ENCODE measurements at regions not wholly inside any gene's neighbourhood (a gene's known extent, or its start where the extent isn't known, plus 50 kb on each side); places are given as distances from the start of the nearest gene placed in this dataset.

- no peaks in the 10 kb centered on the region for H3K36me3 ChIP-seq (ENCODE audit: low read depth)
- H3K9me3 ChIP-seq (ENCODE audit: insufficient read depth, low read depth) = no peaks in the 10 kb centered on the region
- no peak overlapping the region for H3K27ac ChIP-seq
- intact Hi-C loops (cut with micrococcal nuclease; ENCODE audit: unreplicated experiment) = no loop called here
- no peaks in the 10 kb centered on the region for H3K79me2 ChIP-seq (ENCODE audit: low read depth)
- no TSS peak for BruUV-seq (replicated peaks)
- ChIA-PET CTCF (no interaction called here), POLR2A (ENCODE audit: unreplicated experiment) (no interaction called here)
- H3K4me2 ChIP-seq = no peak overlapping the region
- no peak overlapping the region for H3K4me3 ChIP-seq
- H3K4me1 ChIP-seq (replicated peaks; ENCODE audit: insufficient read depth) = no peaks in the 10 kb centered on the region
- TF ChIP-seq EZH2 (IDR thresholded peaks at IDR 0.05; ENCODE audit: low read depth) (no peak), CTCF (conservative IDR thresholded peaks at IDR 0.05) (no peak)
- H4K20me1 ChIP-seq (ENCODE audit: insufficient read depth) = no peaks in the 10 kb centered on the region
- no peaks in the 10 kb centered on the region for H3F3A ChIP-seq (ENCODE audit: insufficient read depth, low read depth)
- no peak overlapping the region for H2AFZ ChIP-seq
- H3K27me3 ChIP-seq (ENCODE audit: insufficient read depth, low read depth) = peaks cover 12% of the 10 kb centered on the region
- H3K9me2 ChIP-seq (ENCODE audit: insufficient read depth) = no peaks in the 10 kb centered on the region
- DNase-seq = no peak
Measured at GRCh38 chr2:60336442-60337141, 216.9 kb downstream of the BCL11A start.

GRCh38 chr2:60335533-60336237 lies 217.8 kb downstream of the BCL11A start:
- H3F3A ChIP-seq (ENCODE audit: insufficient read depth, low read depth) = no peaks in the 10 kb centered on the region
- H2AFZ ChIP-seq = no peak overlapping the region
- no peak for TF ChIP-seq EZH2 (IDR thresholded peaks at IDR 0.05; ENCODE audit: low read depth)
- TF ChIP-seq CTCF (conservative IDR thresholded peaks at IDR 0.05) = no peak
- no peak overlapping the region for H3K4me3 ChIP-seq
- H4K20me1 ChIP-seq (ENCODE audit: insufficient read depth) = no peaks in the 10 kb centered on the region
- intact Hi-C loops (cut with micrococcal nuclease; ENCODE audit: unreplicated experiment) = no loop called here
- no TSS peak for BruUV-seq (replicated peaks)
- no peak overlapping the region for H3K27ac ChIP-seq
- peaks cover 5% of the 10 kb centered on the region; the same call in 1 of the 2 replicates for H3K27me3 ChIP-seq (ENCODE audit: insufficient read depth, low read depth)
- POLR2A ChIA-PET (ENCODE audit: unreplicated experiment) = no interaction called here
- H3K36me3 ChIP-seq (ENCODE audit: low read depth) = no peaks in the 10 kb centered on the region
- no peaks in the 10 kb centered on the region for H3K4me1 ChIP-seq (replicated peaks; ENCODE audit: insufficient read depth)
- H3K4me2 ChIP-seq = no peak overlapping the region
- DNase-seq = no peak
- H3K9me3 ChIP-seq (ENCODE audit: insufficient read depth, low read depth) = no peaks in the 10 kb centered on the region
- no peaks in the 10 kb centered on the region for H3K9me2 ChIP-seq (ENCODE audit: insufficient read depth)
- CTCF ChIA-PET = no interaction called here
- no peaks in the 10 kb centered on the region for H3K79me2 ChIP-seq (ENCODE audit: low read depth)

GRCh38 chr2:60334610-60335009 lies 218.8 kb downstream of the BCL11A start:
- CTCF ChIA-PET = no interaction called here
- Histone ChIP-seq H3K27me3 (ENCODE audit: insufficient read depth, low read depth) (0 out of 2 replicates have a peak, but pooled peaks cover 5% of the 10 kb centered on the region), H2AFZ (no peak overlapping the region), H3K36me3 (ENCODE audit: low read depth) (no peaks in the 10 kb centered on the region), H3K4me1 (replicated peaks; ENCODE audit: insufficient read depth) (no peaks in the 10 kb centered on the region), H3K4me3 (no peak overlapping the region), H3K9me3 (ENCODE audit: insufficient read depth, low read depth) (no peaks in the 10 kb centered on the region), H3K79me2 (ENCODE audit: low read depth) (no peaks in the 10 kb centered on the region), H3K4me2 (no peak overlapping the region), H3F3A (ENCODE audit: insufficient read depth, low read depth) (no peaks in the 10 kb centered on the region), H3K27ac (no peak overlapping the region), H4K20me1 (ENCODE audit: insufficient read depth) (no peaks in the 10 kb centered on the region), H3K9me2 (ENCODE audit: insufficient read depth) (no peaks in the 10 kb centered on the region)
- POLR2A ChIA-PET (ENCODE audit: unreplicated experiment) = no interaction called here
- no peak for TF ChIP-seq CTCF (conservative IDR thresholded peaks at IDR 0.05)
- TF ChIP-seq EZH2 (IDR thresholded peaks at IDR 0.05; ENCODE audit: low read depth) = no peak
- BruUV-seq (replicated peaks) = no TSS peak
- intact Hi-C loops (cut with micrococcal nuclease; ENCODE audit: unreplicated experiment) = no loop called here
- DNase-seq = no peak

All from PC-9 (cell line).